Ascending aorta (tissue), 2 donors: ENCODE measurements at regions not wholly inside any gene's neighbourhood (a gene's known extent, or its start where the extent isn't known, plus 50 kb on each side); places are given as distances from the start of the nearest gene placed in this dataset.

Experiments
- DNase-seq, 2 donors: peaks; one replicate each; pipeline ENCODE4 v3.0.0-alpha.2; 2019; ENCODE audit warnings: low spot score in 2 of 2
- H3K27ac ChIP-seq, 2 donors: fragments of 200-600 bp; sonication (generic); one replicate each; pipeline ENCODE4 v1.5.1; 2016 to 2017; ENCODE audit warnings: mild to moderate bottlenecking in 1 of 2
- H3K27me3 ChIP-seq: fragments of 200-600 bp; sonication (generic); one replicate; pipeline ENCODE4 v1.5.1; 2017
- H3K36me3 ChIP-seq, 2 donors: fragments of 200-600 bp; sonication (generic); one replicate each; pipeline ENCODE4 v1.5.1; 2016
- H3K4me1 ChIP-seq, 2 donors: fragments of 200-600 bp; sonication (generic); one replicate each; pipeline ENCODE4 v1.5.1; 2016 to 2017; ENCODE audit warnings: mild to moderate bottlenecking in 1 of 2
- H3K4me3 ChIP-seq, 2 donors: fragments of 200-600 bp; sonication (generic); one replicate each; pipeline ENCODE4 v1.5.1; 2016 to 2017; ENCODE audit warnings: mild to moderate bottlenecking in 1 of 2
- H3K9me3 ChIP-seq, 2 donors: fragments of 200-600 bp; sonication (generic); one replicate each; pipeline ENCODE4 v1.5.1; 2016
- intact Hi-C: fragments of 100-400 bp; cut with DNase I; formaldehyde crosslinking; loops from one replicate; pipeline ENCODE4 v1.15.1; 2023
- TF ChIP-seq, protein P1 (sequence below), 3 experiments: fragments of 200-600 bp in 2 of 3; fragments of 450-650 bp in 1 of 3; sonication (generic) in 2 of 3; IDR thresholded peaks; one replicate each; pipeline ENCODE4 v1.5.1; 2016 to 2019; ENCODE audit warnings: antibody characterized with exemption in 3 of 3, mild to moderate bottlenecking in 1 of 3, moderate library complexity in 1 of 3

DNA sequence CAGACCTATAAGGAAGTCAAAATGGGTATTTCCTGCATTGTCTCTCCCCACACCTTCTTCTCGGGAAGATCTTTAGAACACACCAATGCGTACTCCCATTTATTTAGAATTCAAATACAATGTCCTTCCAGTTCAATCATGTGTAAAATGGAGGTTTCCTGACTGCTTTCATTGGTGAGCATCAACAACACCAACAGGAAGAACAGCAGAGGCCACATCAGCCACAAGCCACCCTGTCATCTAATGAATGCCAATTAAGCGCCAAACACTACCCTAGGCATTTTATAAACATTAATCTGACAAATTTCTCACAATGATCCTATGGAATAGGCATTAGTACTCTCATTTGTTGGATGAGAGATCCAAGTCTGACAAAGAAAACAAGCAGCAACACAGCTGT is 68.4 kb upstream of the SMLR1 start:
- Histone ChIP-seq H3K4me3 (no peak overlapping the region), H3K27me3 (no peaks in the 10 kb centered on the region), H3K4me1 (peaks cover 0 to 2% of the 10 kb centered on the region in 2 donors), H3K9me3 (no peaks in the 10 kb centered on the region), H3K36me3 (no peaks in the 10 kb centered on the region), H3K27ac (no peak overlapping the region)
- no peak for DNase-seq
- intact Hi-C loops = no loop called here
- TF ChIP-seq, protein P1, sequence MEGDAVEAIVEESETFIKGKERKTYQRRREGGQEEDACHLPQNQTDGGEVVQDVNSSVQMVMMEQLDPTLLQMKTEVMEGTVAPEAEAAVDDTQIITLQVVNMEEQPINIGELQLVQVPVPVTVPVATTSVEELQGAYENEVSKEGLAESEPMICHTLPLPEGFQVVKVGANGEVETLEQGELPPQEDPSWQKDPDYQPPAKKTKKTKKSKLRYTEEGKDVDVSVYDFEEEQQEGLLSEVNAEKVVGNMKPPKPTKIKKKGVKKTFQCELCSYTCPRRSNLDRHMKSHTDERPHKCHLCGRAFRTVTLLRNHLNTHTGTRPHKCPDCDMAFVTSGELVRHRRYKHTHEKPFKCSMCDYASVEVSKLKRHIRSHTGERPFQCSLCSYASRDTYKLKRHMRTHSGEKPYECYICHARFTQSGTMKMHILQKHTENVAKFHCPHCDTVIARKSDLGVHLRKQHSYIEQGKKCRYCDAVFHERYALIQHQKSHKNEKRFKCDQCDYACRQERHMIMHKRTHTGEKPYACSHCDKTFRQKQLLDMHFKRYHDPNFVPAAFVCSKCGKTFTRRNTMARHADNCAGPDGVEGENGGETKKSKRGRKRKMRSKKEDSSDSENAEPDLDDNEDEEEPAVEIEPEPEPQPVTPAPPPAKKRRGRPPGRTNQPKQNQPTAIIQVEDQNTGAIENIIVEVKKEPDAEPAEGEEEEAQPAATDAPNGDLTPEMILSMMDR (IDR thresholded peaks at IDR 0.05) = no peak

DNA sequence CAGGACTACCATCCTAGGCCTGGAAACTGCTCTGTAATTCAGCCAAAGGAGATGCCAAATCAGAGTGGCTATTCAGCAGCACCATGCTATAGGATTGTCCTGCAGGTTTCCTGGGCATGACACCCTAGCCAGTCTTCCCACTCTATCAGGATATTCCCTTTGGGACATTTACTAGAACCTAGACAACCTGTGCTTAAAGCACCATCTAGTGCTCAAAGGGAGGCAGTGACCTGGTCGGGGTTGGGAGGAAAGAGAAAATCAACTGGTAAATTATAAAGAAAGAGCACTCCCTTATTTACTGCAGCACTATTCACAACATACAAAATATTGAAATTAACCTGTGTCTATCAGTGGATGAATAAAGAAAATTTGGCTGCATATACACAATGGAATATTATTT is 67.2 kb upstream of the SMLR1 start:
- intact Hi-C loops = no loop called here
- H3K27ac ChIP-seq = no peak overlapping the region
- H3K27me3 ChIP-seq = no peaks in the 10 kb centered on the region
- no peak overlapping the region for H3K4me3 ChIP-seq
- no peak for DNase-seq
- TF ChIP-seq, protein P1 (IDR thresholded peaks at IDR 0.05) = no peak
- no peaks in the 10 kb centered on the region for H3K9me3 ChIP-seq
- H3K4me1 ChIP-seq = peaks cover 0 to 2% of the 10 kb centered on the region in 2 donors
- no peaks in the 10 kb centered on the region for H3K36me3 ChIP-seq

DNA sequence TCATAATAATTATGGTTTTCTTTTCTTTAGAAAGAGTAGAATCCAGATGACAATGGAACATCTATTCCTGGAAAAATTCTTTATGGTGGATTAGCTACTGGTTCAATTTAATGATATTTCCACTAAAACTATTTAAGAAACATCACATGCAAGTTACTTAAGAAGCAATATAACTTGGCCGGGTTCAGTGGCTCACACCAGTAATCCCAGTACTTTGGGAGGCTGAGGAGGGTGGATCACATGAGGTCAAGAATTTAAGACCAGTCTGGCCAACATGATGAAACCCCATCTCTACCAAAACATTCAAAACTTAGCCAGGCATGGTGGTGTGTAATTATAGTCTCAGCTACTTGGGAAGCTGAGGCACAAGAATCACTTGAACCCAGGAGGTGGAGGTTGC is 65.9 kb upstream of the SMLR1 start:
- H3K9me3 ChIP-seq = no peaks in the 10 kb centered on the region
- no peaks in the 10 kb centered on the region for H3K4me1 ChIP-seq
- no peaks in the 10 kb centered on the region for H3K27me3 ChIP-seq
- no peak for DNase-seq
- H3K36me3 ChIP-seq = no peaks in the 10 kb centered on the region
- no peak overlapping the region for H3K27ac ChIP-seq
- TF ChIP-seq, protein P1 (IDR thresholded peaks at IDR 0.05) = no peak
- intact Hi-C loops = no loop called here
- no peak overlapping the region for H3K4me3 ChIP-seq

DNA sequence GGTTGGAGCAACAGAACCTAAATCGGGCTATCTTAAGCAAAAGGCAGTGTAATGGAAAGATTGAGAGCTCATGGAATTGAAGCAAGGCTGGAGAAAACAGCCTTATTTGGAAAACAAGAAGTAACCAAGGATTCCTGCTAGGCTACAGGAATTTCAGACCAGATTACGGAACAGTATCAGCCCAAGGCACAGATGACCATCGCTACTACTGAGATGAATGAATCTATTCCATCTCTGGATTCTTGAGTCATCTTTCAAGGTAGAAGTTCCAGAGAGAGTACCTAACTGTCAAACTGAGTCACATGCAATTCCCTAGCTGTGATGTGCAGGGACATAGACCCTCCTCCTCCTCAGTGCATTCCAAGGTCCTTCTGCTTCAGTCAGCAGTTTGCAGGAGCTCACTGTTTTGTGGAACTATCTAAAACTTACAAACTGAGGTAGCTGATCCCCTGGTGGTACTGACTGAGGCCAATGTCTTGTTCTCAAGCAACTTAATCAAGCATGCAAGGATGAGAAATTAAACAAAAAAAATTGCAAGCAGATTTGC is 62.0 kb upstream of the SMLR1 start:
- Histone ChIP-seq H3K27me3 (no peaks in the 10 kb centered on the region), H3K36me3 (no peaks in the 10 kb centered on the region), H3K4me1 (no peaks in the 10 kb centered on the region), H3K4me3 (no peak overlapping the region), H3K27ac (no peak overlapping the region), H3K9me3 (no peaks in the 10 kb centered on the region)
- no peak for DNase-seq
- TF ChIP-seq, protein P1 (IDR thresholded peaks at IDR 0.05) = no peak
- intact Hi-C loops = no loop called here

DNA sequence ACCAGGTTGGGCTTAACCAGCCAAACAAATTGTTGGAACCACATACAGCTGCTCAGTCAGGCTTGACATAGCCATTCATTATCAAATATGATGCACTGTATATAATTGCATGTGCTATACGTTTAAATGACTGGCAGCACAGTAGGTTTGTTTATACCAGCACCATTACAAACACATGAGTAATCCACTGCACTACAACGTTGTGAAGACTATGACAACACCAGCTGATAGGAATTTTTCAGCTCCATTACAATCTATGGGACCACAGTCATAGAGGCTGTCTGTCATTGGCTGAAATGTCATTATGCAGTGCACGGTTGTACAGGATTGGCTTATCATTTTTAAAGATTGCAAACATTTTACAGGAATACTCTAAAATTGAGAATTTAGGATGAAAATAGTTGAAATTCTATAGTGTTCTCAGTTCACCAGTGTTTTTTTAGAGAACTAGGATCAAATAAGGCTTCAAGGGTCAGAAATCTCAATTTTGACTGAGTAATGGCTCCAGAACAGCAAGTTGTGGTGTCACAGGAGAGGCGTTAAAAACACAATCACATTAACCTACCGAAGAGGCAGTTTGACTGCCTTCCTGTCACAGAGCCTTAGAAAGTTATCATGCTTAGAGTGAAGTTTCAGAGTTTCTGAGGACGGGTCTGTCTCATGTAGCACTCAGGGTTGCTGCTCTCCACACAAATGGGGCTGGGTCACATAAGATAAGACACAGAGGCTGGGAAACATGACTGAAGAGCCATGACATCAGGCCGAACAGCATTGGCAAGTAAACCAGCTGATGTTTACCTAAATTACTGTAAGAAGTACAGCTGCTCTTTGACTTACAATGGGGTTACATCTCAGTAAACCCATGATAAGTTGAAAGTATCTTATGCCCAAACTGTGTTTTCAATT is 60.7 kb upstream of the SMLR1 start:
- no peaks in the 10 kb centered on the region for H3K9me3 ChIP-seq
- H3K4me1 ChIP-seq = no peaks in the 10 kb centered on the region
- H3K27ac ChIP-seq = no peak overlapping the region
- no peak for DNase-seq
- no peak overlapping the region for H3K4me3 ChIP-seq
- intact Hi-C loops = no loop called here
- TF ChIP-seq, protein P1 (IDR thresholded peaks at IDR 0.05) = no peak
- no peaks in the 10 kb centered on the region for H3K36me3 ChIP-seq
- no peaks in the 10 kb centered on the region for H3K27me3 ChIP-seq
